HEK293T (cell line): ENCODE measurements at regions not wholly inside any gene's neighbourhood (a gene's known extent, or its start where the extent isn't known, plus 50 kb on each side); places are given as distances from the start of the nearest gene placed in this dataset.

ENCODE experiments used
- CTCF ChIA-PET: fragments of 350-600 bp; formaldehyde crosslinking; extraction: SDS; loops from one replicate; lab custom pipeline; 2021; ENCODE audit warnings: antibody characterized with exemption, inconsistent platforms; lab: Yijun Ruan, JAX
- POLR2A ChIA-PET: fragments of 350-600 bp; formaldehyde crosslinking; extraction: SDS; loops from one replicate; lab custom pipeline; 2020; ENCODE audit warnings: antibody characterized with exemption, inconsistent platforms; lab: Yijun Ruan, JAX
- DNase-seq: peaks from one replicate; pipeline ENCODE4 v3.0.0; 2012; ENCODE audit warnings: mixed read lengths; ENCODE audit errors: extremely low spot score
- ARNT ChIP-seq: fragments of 450-650 bp; IDR thresholded peaks from 2 replicates; pipeline ENCODE4 v1.6.1; 2017; ENCODE audit warnings: mild to moderate bottlenecking
- BHLHE40 ChIP-seq: fragments of 450-650 bp; IDR thresholded peaks from 2 replicates; pipeline ENCODE4 v1.6.1; 2016; ENCODE audit warnings: mild to moderate bottlenecking, moderate library complexity, borderline replicate concordance
- CTBP1 ChIP-seq: fragments of 450-650 bp; IDR thresholded peaks from 2 replicates; pipeline ENCODE4 v1.6.1; 2016; ENCODE audit warnings: borderline replicate concordance
- ELF4 ChIP-seq: fragments of 450-650 bp; IDR thresholded peaks from 2 replicates; pipeline ENCODE4 v1.6.1; 2017; ENCODE audit warnings: antibody characterized with exemption
- FOXA1 ChIP-seq: fragments of 450-650 bp; IDR thresholded peaks from 2 replicates; pipeline ENCODE4 v1.6.1; 2016; ENCODE audit warnings: mild to moderate bottlenecking
- FOXK2 ChIP-seq: fragments of 450-650 bp; IDR thresholded peaks from 2 replicates; pipeline ENCODE4 v1.6.1; 2016; ENCODE audit warnings: mild to moderate bottlenecking
- FOXM1 ChIP-seq: fragments of 450-650 bp; IDR thresholded peaks from 2 replicates; pipeline ENCODE4 v1.6.1; 2017; ENCODE audit warnings: mild to moderate bottlenecking, borderline replicate concordance
- HDGF ChIP-seq: fragments of 450-650 bp; IDR thresholded peaks from 2 replicates; pipeline ENCODE4 v1.6.1; 2017; ENCODE audit warnings: antibody characterized with exemption, borderline replicate concordance
- L3MBTL2 ChIP-seq: fragments of 450-650 bp; conservative IDR thresholded peaks from 2 replicates; pipeline ENCODE4 v1.6.1; 2016; ENCODE audit warnings: mild to moderate bottlenecking
- LEF1 ChIP-seq: fragments of 450-650 bp; IDR thresholded peaks from 2 replicates; pipeline ENCODE4 v1.6.1; 2017; ENCODE audit warnings: mild to moderate bottlenecking, borderline replicate concordance
- NFRKB ChIP-seq: fragments of 450-650 bp; IDR thresholded peaks from 2 replicates; pipeline ENCODE4 v1.6.1; 2016; ENCODE audit warnings: mild to moderate bottlenecking, moderate library complexity
- SP1 ChIP-seq: fragments of 450-650 bp; IDR thresholded peaks from 2 replicates; pipeline ENCODE4 v1.6.1; 2017
- SUZ12 ChIP-seq: fragments of 450-650 bp; IDR thresholded peaks from 2 replicates; pipeline ENCODE4 v1.6.1; 2016; ENCODE audit warnings: mild to moderate bottlenecking
- TARDBP ChIP-seq: fragments of 450-650 bp; IDR thresholded peaks from 2 replicates; pipeline ENCODE4 v1.6.1; 2016
- ZNF384 ChIP-seq: fragments of 450-650 bp; IDR thresholded peaks from 2 replicates; pipeline ENCODE4 v1.6.1; 2016
- TF ChIP-seq, protein P1 (sequence below): fragments of 450-650 bp; IDR thresholded peaks from 2 replicates; pipeline ENCODE4 v1.6.1; 2016

DNA sequence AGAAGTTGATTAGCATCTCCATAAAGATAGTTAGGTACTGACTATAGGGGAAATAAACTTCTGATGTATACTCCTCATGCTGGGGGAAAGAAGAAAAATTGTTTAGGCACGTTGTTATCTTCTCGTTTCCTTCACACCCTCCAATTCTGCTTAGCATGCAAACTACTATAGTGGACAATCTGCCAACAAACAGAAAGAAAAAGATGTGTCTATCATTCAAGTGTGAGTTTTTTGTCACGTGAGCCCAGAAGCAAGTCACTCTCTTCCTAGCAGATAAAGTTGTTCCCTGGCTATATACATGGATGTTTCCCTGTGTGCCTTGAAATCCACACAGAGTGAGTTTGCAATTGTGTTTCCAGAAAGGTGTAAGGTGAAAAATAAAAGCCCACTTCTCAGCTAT is 318.4 kb downstream of the CWC27 start:
- CTCF ChIA-PET: no interaction called here
- TF ChIP-seq L3MBTL2 (no peak), HDGF (no peak), FOXA1 (no peak), BHLHE40 (no peak), CTBP1 (no peak), ELF4 (no peak), FOXK2 (no peak), ZNF384 (no peak), TARDBP (no peak), SP1 (no peak), SUZ12 (no peak), NFRKB (no peak), ARNT (no peak), LEF1 (no peak), FOXM1 (no peak)
- TF ChIP-seq, protein P1, sequence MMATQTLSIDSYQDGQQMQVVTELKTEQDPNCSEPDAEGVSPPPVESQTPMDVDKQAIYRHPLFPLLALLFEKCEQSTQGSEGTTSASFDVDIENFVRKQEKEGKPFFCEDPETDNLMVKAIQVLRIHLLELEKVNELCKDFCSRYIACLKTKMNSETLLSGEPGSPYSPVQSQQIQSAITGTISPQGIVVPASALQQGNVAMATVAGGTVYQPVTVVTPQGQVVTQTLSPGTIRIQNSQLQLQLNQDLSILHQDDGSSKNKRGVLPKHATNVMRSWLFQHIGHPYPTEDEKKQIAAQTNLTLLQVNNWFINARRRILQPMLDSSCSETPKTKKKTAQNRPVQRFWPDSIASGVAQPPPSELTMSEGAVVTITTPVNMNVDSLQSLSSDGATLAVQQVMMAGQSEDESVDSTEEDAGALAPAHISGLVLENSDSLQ: no peak
- POLR2A ChIA-PET: no interaction called here
- DNase-seq: no peak

- TF ChIP-seq ZNF384 (no peak), SUZ12 (no peak), ELF4 (no peak), NFRKB (no peak), L3MBTL2 (no peak), SP1 (no peak), ARNT (no peak), FOXK2 (no peak), LEF1 (no peak), FOXA1 (no peak), HDGF (no peak), FOXM1 (no peak), CTBP1 (no peak)
- TF ChIP-seq, protein P1: no peak
- ChIA-PET CTCF (no interaction called here), POLR2A (no interaction called here)
- DNase-seq: no peak
These were observed 325.5 kb downstream of the CWC27 start for GRCh38 chr5:65094279-65094678.

- POLR2A ChIA-PET: no interaction called here
- no peak for DNase-seq
- CTCF ChIA-PET: no interaction called here
- TF ChIP-seq HDGF: no peak
- TF ChIP-seq FOXK2: no peak
- no peak for TF ChIP-seq ELF4
- TF ChIP-seq SUZ12: no peak
- TF ChIP-seq BHLHE40: no peak
- no peak for TF ChIP-seq FOXM1
- TF ChIP-seq L3MBTL2: no peak
- TF ChIP-seq ARNT: no peak
- no peak for TF ChIP-seq TARDBP
- TF ChIP-seq, protein P1: no peak
- TF ChIP-seq FOXA1: no peak
- no peak for TF ChIP-seq ZNF384
- TF ChIP-seq NFRKB: no peak
- no peak for TF ChIP-seq CTBP1
- TF ChIP-seq SP1: no peak
- no peak for TF ChIP-seq LEF1
These were observed 329.7 kb downstream of the CWC27 start for GRCh38 chr5:65098393-65098792.
